ENCODE measurements at regions not wholly inside any gene's neighbourhood (a gene's known extent, or its start where the extent isn't known, plus 50 kb on each side); places are given as distances from the start of the nearest gene placed in this dataset.

- DNase-seq: no peak
These were observed 118.7 kb downstream of the BMP2 start for GRCh38 chr20:6886065-6886729.

GRCh38 chr20:6887966-6888365 is 120.5 kb downstream of the BMP2 start:
- no peak for DNase-seq

GRCh38 chr20:6888736-6889395 is 121.4 kb downstream of the BMP2 start:
- no peak for DNase-seq

- DNase-seq: no peak
These were observed 125.2 kb downstream of the BMP2 start for GRCh38 chr20:6892724-6893123.

GRCh38 chr20:6898928-6899327 is 131.4 kb downstream of the BMP2 start:
- DNase-seq: no peak

GRCh38 chr20:6906871-6907270 is 139.4 kb downstream of the BMP2 start:
- DNase-seq: no peak

GRCh38 chr20:6908673-6909072 is 141.2 kb downstream of the BMP2 start:
- DNase-seq: no peak

- DNase-seq: no peak
These were observed 142.1 kb downstream of the BMP2 start for GRCh38 chr20:6909608-6910007.

- DNase-seq: no peak
These were observed 147.5 kb downstream of the BMP2 start for GRCh38 chr20:6914986-6915385.

- no peak for DNase-seq
These were observed 149.5 kb downstream of the BMP2 start for GRCh38 chr20:6916938-6917337.

GRCh38 chr20:6919792-6920468 is 152.4 kb downstream of the BMP2 start:
- no peak for DNase-seq

- no peak for DNase-seq
These were observed 153.6 kb downstream of the BMP2 start for GRCh38 chr20:6920991-6921613.

- DNase-seq: no peak
These were observed 154.4 kb downstream of the BMP2 start for GRCh38 chr20:6921717-6922386.

- no peak for DNase-seq
These were observed 157.2 kb downstream of the BMP2 start for GRCh38 chr20:6924681-6925080.

- DNase-seq: no peak
These were observed 158.3 kb downstream of the BMP2 start for GRCh38 chr20:6925744-6926278.

- DNase-seq: peak; percentile 11
These were observed 172.6 kb downstream of the BMP2 start for GRCh38 chr20:6940048-6940447.

- DNase-seq: no peak
These were observed 173.4 kb downstream of the BMP2 start for GRCh38 chr20:6940876-6941275.

GRCh38 chr20:6941571-6941970 is 174.1 kb downstream of the BMP2 start:
- DNase-seq: no peak

GRCh38 chr20:6942266-6942665 is 174.8 kb downstream of the BMP2 start:
- DNase-seq: no peak

GRCh38 chr20:6944292-6944691 is 176.8 kb downstream of the BMP2 start:
- DNase-seq: no peak

- DNase-seq: no peak
These were observed 186.1 kb downstream of the BMP2 start for GRCh38 chr20:6953611-6954010.

- no peak for DNase-seq
These were observed 186.7 kb downstream of the BMP2 start for GRCh38 chr20:6954219-6954618.

- no peak for DNase-seq
These were observed 188.6 kb downstream of the BMP2 start for GRCh38 chr20:6956056-6956455.
